ENCODE measurements at regions not wholly inside any gene's neighbourhood (a gene's known extent, or its start where the extent isn't known, plus 50 kb on each side); places are given as distances from the start of the nearest gene placed in this dataset.

- TF ChIP-seq POLR2AphosphoS5 (IDR thresholded peaks at IDR 0.05; ENCODE audit: low read depth, low read length), result no peak
- TF ChIP-seq, protein P1, sequence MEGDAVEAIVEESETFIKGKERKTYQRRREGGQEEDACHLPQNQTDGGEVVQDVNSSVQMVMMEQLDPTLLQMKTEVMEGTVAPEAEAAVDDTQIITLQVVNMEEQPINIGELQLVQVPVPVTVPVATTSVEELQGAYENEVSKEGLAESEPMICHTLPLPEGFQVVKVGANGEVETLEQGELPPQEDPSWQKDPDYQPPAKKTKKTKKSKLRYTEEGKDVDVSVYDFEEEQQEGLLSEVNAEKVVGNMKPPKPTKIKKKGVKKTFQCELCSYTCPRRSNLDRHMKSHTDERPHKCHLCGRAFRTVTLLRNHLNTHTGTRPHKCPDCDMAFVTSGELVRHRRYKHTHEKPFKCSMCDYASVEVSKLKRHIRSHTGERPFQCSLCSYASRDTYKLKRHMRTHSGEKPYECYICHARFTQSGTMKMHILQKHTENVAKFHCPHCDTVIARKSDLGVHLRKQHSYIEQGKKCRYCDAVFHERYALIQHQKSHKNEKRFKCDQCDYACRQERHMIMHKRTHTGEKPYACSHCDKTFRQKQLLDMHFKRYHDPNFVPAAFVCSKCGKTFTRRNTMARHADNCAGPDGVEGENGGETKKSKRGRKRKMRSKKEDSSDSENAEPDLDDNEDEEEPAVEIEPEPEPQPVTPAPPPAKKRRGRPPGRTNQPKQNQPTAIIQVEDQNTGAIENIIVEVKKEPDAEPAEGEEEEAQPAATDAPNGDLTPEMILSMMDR (IDR thresholded peaks at IDR 0.05 in 2 of 3, conservative IDR thresholded peaks at IDR 0.05 in 1 of 3; ENCODE audit: borderline replicate concordance in 1 of 3, insufficient read depth in 1 of 3, low read depth in 2 of 3, low read length in 2 of 3), result no peak
- no peak for TF ChIP-seq SIN3A (IDR thresholded peaks at IDR 0.05; ENCODE audit: low read depth)
- no peak for TF ChIP-seq ZNF274 (IDR thresholded peaks at IDR 0.05; ENCODE audit: low read depth, low read length)
- no peak for TF ChIP-seq POLR2A (IDR thresholded peaks at IDR 0.05; ENCODE audit: borderline replicate concordance, extremely low read depth, insufficient read depth, insufficient read length)
- TF ChIP-seq EZH2 (IDR thresholded peaks at IDR 0.05), result no peak
- no peak for TF ChIP-seq ZBTB33 (IDR thresholded peaks at IDR 0.05; ENCODE audit: extremely low read depth, insufficient replicate concordance, low read length)
- TF ChIP-seq, protein P2, sequence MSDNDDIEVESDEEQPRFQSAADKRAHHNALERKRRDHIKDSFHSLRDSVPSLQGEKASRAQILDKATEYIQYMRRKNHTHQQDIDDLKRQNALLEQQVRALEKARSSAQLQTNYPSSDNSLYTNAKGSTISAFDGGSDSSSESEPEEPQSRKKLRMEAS (IDR thresholded peaks at IDR 0.05), result no peak
These were observed 371.2 kb downstream of the RRAGC start for GRCh38 chr1:38488162-38488898.
